ENCODE measurements at regions not wholly inside any gene's neighbourhood (a gene's known extent, or its start where the extent isn't known, plus 50 kb on each side); places are given as distances from the start of the nearest gene placed in this dataset.

DNA sequence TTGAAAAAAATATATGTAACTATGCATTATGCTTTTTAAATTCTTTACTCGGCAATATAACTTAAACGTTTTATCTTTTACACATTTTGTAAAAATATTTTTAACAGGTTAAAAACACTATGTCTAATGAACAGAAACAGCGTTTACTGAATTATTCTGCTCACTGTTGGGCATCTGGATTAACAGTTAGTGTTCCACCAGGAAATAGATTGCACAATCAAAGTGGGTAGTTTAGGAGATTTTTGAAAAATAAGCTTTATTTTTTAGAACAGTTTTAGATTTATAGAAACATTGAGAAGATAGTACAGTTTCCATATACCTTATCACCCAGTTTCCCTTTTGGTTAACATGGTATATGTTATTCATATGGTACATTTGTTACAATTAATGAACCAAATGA lies 63.1 kb upstream of the FREM3 start:
- Histone ChIP-seq H4K20me1 (ENCODE audit: low read length) (no peaks in the 10 kb centered on the region), H3K27ac (ENCODE audit: low read length) (no peak overlapping the region), H3F3A (ENCODE audit: low read length, unreplicated experiment) (no peaks in the 10 kb centered on the region), H3K4me2 (ENCODE audit: low read length) (no peak overlapping the region), H3K79me2 (ENCODE audit: low read length) (no peaks in the 10 kb centered on the region), H3K36me3 (ENCODE audit: low read depth, low read length) (no peaks in the 10 kb centered on the region), H3K9ac (ENCODE audit: low read length) (no peak overlapping the region), H3K4me1 (ENCODE audit: insufficient read depth, low read length) (no peaks in the 10 kb centered on the region), H3K9me2 (replicated peaks; ENCODE audit: low read length) (no peaks in the 10 kb centered on the region), H3K9me3 (ENCODE audit: low read length) (no peaks in the 10 kb centered on the region), H2AFZ (ENCODE audit: low read length) (no peak overlapping the region), H3K27me3 (ENCODE audit: low read length) (0 out of 2 replicates have a peak, but pooled peaks cover 8% of the 10 kb centered on the region), H3K4me3 (ENCODE audit: low read length) (no peak overlapping the region)
- ATAC-seq = no peak
- no peak for DNase-seq
- intact Hi-C loops (cut with micrococcal nuclease) = no loop called here
- POLR2A ChIA-PET (ENCODE audit: unreplicated experiment) = no interaction called here
- no TSS peak for BruUV-seq (replicated peaks)
- TF ChIP-seq EZH2phosphoT487 (IDR thresholded peaks at IDR 0.05; ENCODE audit: borderline replicate concordance, low read length) (no peak), EZH2 (IDR thresholded peaks at IDR 0.05; ENCODE audit: low read length, unreplicated experiment) (no peak)
- TF ChIP-seq, protein P1, sequence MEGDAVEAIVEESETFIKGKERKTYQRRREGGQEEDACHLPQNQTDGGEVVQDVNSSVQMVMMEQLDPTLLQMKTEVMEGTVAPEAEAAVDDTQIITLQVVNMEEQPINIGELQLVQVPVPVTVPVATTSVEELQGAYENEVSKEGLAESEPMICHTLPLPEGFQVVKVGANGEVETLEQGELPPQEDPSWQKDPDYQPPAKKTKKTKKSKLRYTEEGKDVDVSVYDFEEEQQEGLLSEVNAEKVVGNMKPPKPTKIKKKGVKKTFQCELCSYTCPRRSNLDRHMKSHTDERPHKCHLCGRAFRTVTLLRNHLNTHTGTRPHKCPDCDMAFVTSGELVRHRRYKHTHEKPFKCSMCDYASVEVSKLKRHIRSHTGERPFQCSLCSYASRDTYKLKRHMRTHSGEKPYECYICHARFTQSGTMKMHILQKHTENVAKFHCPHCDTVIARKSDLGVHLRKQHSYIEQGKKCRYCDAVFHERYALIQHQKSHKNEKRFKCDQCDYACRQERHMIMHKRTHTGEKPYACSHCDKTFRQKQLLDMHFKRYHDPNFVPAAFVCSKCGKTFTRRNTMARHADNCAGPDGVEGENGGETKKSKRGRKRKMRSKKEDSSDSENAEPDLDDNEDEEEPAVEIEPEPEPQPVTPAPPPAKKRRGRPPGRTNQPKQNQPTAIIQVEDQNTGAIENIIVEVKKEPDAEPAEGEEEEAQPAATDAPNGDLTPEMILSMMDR (conservative IDR thresholded peaks at IDR 0.05; ENCODE audit: low read depth, low read length) = no peak
- CTCF ChIA-PET = no interaction called here

DNA sequence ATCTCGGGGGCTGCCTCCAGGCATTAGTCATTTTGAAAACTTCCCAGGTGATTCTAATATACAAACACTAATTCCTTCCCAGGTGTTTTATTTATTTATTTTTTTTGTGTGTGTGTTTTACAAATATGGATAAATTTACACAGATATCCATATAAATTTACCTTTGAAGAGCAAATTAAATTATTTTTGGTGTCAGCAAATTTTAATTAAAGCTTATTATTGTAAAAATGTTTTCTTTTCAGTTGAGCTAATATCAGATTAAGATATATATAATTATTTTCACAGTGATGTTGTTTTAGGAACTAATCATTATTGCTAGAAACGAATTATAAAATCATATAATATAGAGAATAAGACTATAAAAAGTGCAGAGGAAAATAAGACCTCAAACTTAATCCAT lies 62.0 kb upstream of the FREM3 start:
- H3K4me1 ChIP-seq (ENCODE audit: insufficient read depth, low read length) = no peaks in the 10 kb centered on the region
- no TSS peak for BruUV-seq (replicated peaks)
- intact Hi-C loops (cut with micrococcal nuclease) = no loop called here
- peaks cover 13% of the 10 kb centered on the region for H3K27me3 ChIP-seq (ENCODE audit: low read length)
- no peaks in the 10 kb centered on the region for H3K9me3 ChIP-seq (ENCODE audit: low read length)
- H3K9me2 ChIP-seq (replicated peaks; ENCODE audit: low read length) = no peaks in the 10 kb centered on the region
- TF ChIP-seq, protein P1 (conservative IDR thresholded peaks at IDR 0.05; ENCODE audit: low read depth, low read length) = no peak
- TF ChIP-seq EZH2 (IDR thresholded peaks at IDR 0.05; ENCODE audit: low read length, unreplicated experiment) = no peak
- TF ChIP-seq EZH2phosphoT487 (IDR thresholded peaks at IDR 0.05; ENCODE audit: borderline replicate concordance, low read length) = no peak
- no peak overlapping the region for H3K27ac ChIP-seq (ENCODE audit: low read length)
- H4K20me1 ChIP-seq (ENCODE audit: low read length) = no peaks in the 10 kb centered on the region
- DNase-seq (no peak), ATAC-seq (no peak)
- H3K36me3 ChIP-seq (ENCODE audit: low read depth, low read length) = no peaks in the 10 kb centered on the region
- H3F3A ChIP-seq (ENCODE audit: low read length, unreplicated experiment) = no peaks in the 10 kb centered on the region
- H3K4me2 ChIP-seq (ENCODE audit: low read length) = no peak overlapping the region
- ChIA-PET CTCF (no interaction called here), POLR2A (ENCODE audit: unreplicated experiment) (no interaction called here)
- no peak overlapping the region for H2AFZ ChIP-seq (ENCODE audit: low read length)
- no peak overlapping the region for H3K4me3 ChIP-seq (ENCODE audit: low read length)
- no peaks in the 10 kb centered on the region for H3K79me2 ChIP-seq (ENCODE audit: low read length)
- H3K9ac ChIP-seq (ENCODE audit: low read length) = no peak overlapping the region
